ENCODE measurements at regions not wholly inside any gene's neighbourhood (a gene's known extent, or its start where the extent isn't known, plus 50 kb on each side); places are given as distances from the start of the nearest gene placed in this dataset.
"Not testable (repeated sequence)": the region's sequence is repeated elsewhere in the genome, so short reads cannot be mapped to it uniquely, and the experiment has no call there.

GRCh38 chr1:234785471-234785919 is 175.5 kb upstream of the IRF2BP2 start:
- DNase-seq, result not testable (repeated sequence)

GRCh38 chr1:234784108-234784507 is 174.1 kb upstream of the IRF2BP2 start:
- not testable (repeated sequence) for DNase-seq

- DNase-seq, result no peak
Measured at GRCh38 chr1:234782791-234783190, 172.8 kb upstream of the IRF2BP2 start.

GRCh38 chr1:234782105-234782751 is 172.2 kb upstream of the IRF2BP2 start:
- no peak for DNase-seq

GRCh38 chr1:234781241-234782065 is 171.5 kb upstream of the IRF2BP2 start:
- no peak for DNase-seq

GRCh38 chr1:234780531-234781162 is 170.7 kb upstream of the IRF2BP2 start:
- no peak for DNase-seq

GRCh38 chr1:234780112-234780511 is 170.1 kb upstream of the IRF2BP2 start:
- DNase-seq, result no peak

GRCh38 chr1:234779600-234779999 is 169.6 kb upstream of the IRF2BP2 start:
- DNase-seq, result not testable (repeated sequence)

GRCh38 chr1:234779160-234779538 is 169.2 kb upstream of the IRF2BP2 start:
- DNase-seq, result no peak

GRCh38 chr1:234778221-234779159 is 168.5 kb upstream of the IRF2BP2 start:
- DNase-seq, result no peak

GRCh38 chr1:234777856-234778220 is 167.9 kb upstream of the IRF2BP2 start:
- no peak for DNase-seq

GRCh38 chr1:234776876-234777855 is 167.2 kb upstream of the IRF2BP2 start:
- DNase-seq, result no peak

GRCh38 chr1:234776256-234776875 is 166.4 kb upstream of the IRF2BP2 start:
- DNase-seq, result no peak

GRCh38 chr1:234775477-234776246 is 165.7 kb upstream of the IRF2BP2 start:
- no peak for DNase-seq

GRCh38 chr1:234774971-234775370 is 165.0 kb upstream of the IRF2BP2 start:
- DNase-seq, result no peak

- no peak for DNase-seq
Measured at GRCh38 chr1:234773936-234774677, 164.1 kb upstream of the IRF2BP2 start.

- DNase-seq, result no peak
Measured at GRCh38 chr1:234772345-234773147, 162.6 kb upstream of the IRF2BP2 start.

GRCh38 chr1:234771642-234772344 is 161.8 kb upstream of the IRF2BP2 start:
- no peak for DNase-seq

Measured in SHP77 treated with DMSO at 0.1 percent for 48 hours (cell line).